KMS-11 (cell line): ENCODE measurements at regions not wholly inside any gene's neighbourhood (a gene's known extent, or its start where the extent isn't known, plus 50 kb on each side); places are given as distances from the start of the nearest gene placed in this dataset.

ENCODE experiments used
- H2AFZ ChIP-seq: fragments of 200-600 bp; sonication (generic); 2 replicates; pipeline ENCODE4 v1.6.1; 2016; ENCODE audit warnings: antibody characterized with exemption, mixed run types, low read depth
- H3K27ac ChIP-seq: fragments of 200-600 bp; sonication (generic); 2 replicates; pipeline ENCODE4 v1.6.1; 2016; ENCODE audit warnings: mild to moderate bottlenecking, mixed run types
- H3K27me3 ChIP-seq: fragments of 200-600 bp; sonication (generic); 2 replicates; pipeline ENCODE4 v1.6.1; 2017; ENCODE audit warnings: mild to moderate bottlenecking, low read depth, mixed run types, moderate library complexity; ENCODE audit not compliant: insufficient read depth
- H3K36me3 ChIP-seq: fragments of 200-600 bp; sonication (generic); 2 replicates; pipeline ENCODE4 v1.6.1; 2017; ENCODE audit warnings: mild to moderate bottlenecking, mixed run types; ENCODE audit not compliant: insufficient read depth
- H3K4me1 ChIP-seq: fragments of 200-600 bp; sonication (generic); 2 replicates; pipeline ENCODE4 v1.6.1; 2016; ENCODE audit warnings: mild to moderate bottlenecking, low read depth, mixed run types; ENCODE audit not compliant: poor library complexity, severe bottlenecking
- H3K4me2 ChIP-seq: fragments of 200-600 bp; sonication (generic); 2 replicates; pipeline ENCODE4 v1.7.0; 2016; ENCODE audit warnings: mild to moderate bottlenecking, mixed run types
- H3K4me3 ChIP-seq: fragments of 200-600 bp; sonication (generic); IDR thresholded peaks from 2 replicates; pipeline ENCODE4 v1.6.1; 2017; ENCODE audit warnings: low read depth, low read length, mixed read lengths; ENCODE audit not compliant: insufficient read depth
- H3K79me2 ChIP-seq: fragments of 200-600 bp; sonication (generic); 2 replicates; pipeline ENCODE4 v1.6.1; 2016; ENCODE audit warnings: low read depth, mixed run types; ENCODE audit not compliant: insufficient read depth
- H3K9ac ChIP-seq: fragments of 200-600 bp; sonication (generic); 2 replicates; pipeline ENCODE4 v1.6.1; 2016; ENCODE audit warnings: mild to moderate bottlenecking, mixed run types
- H4K20me1 ChIP-seq: fragments of 200-600 bp; sonication (generic); 2 replicates; pipeline ENCODE4 v1.6.1; 2016; ENCODE audit warnings: mild to moderate bottlenecking, mixed run types; ENCODE audit not compliant: insufficient read depth
- CTCF ChIP-seq: fragments of 200-600 bp; sonication (generic); conservative IDR thresholded peaks from 2 replicates; pipeline ENCODE4 v1.6.1; 2017; ENCODE audit warnings: low read depth, mild to moderate bottlenecking, antibody characterized with exemption, low read length, moderate library complexity, mixed read lengths

- H3K27me3 ChIP-seq, result no peaks in the 10 kb centered on the region
- H3K79me2 ChIP-seq, result no peaks in the 10 kb centered on the region
- no peaks in the 10 kb centered on the region for H3K36me3 ChIP-seq
- no peak overlapping the region for H3K27ac ChIP-seq
- no peak for TF ChIP-seq CTCF
- no peaks in the 10 kb centered on the region for H4K20me1 ChIP-seq
- no peak overlapping the region for H3K9ac ChIP-seq
- H3K4me2 ChIP-seq, result no peak overlapping the region
- no peak overlapping the region for H3K4me3 ChIP-seq
- no peak overlapping the region for H2AFZ ChIP-seq
- no peaks in the 10 kb centered on the region for H3K4me1 ChIP-seq
Observed at GRCh38 chr2:126208266-126208665, 447.7 kb upstream of the GYPC start.

- Histone ChIP-seq H3K27me3 (no peaks in the 10 kb centered on the region), H3K79me2 (no peaks in the 10 kb centered on the region), H3K4me1 (no peaks in the 10 kb centered on the region), H3K36me3 (no peaks in the 10 kb centered on the region), H3K9ac (no peak overlapping the region), H3K4me3 (no peak overlapping the region), H3K27ac (no peak overlapping the region), H4K20me1 (no peaks in the 10 kb centered on the region), H2AFZ (no peak overlapping the region), H3K4me2 (no peak overlapping the region)
- no peak for TF ChIP-seq CTCF
Observed at GRCh38 chr2:126212735-126213134, 443.2 kb upstream of the GYPC start.

- Histone ChIP-seq H4K20me1 (no peaks in the 10 kb centered on the region), H3K79me2 (no peaks in the 10 kb centered on the region), H3K4me1 (no peaks in the 10 kb centered on the region), H3K36me3 (no peaks in the 10 kb centered on the region), H3K27me3 (no peaks in the 10 kb centered on the region), H3K27ac (no peak overlapping the region), H3K9ac (no peak overlapping the region), H3K4me3 (no peak overlapping the region), H3K4me2 (no peak overlapping the region), H2AFZ (no peak overlapping the region)
- no peak for TF ChIP-seq CTCF
Observed at GRCh38 chr2:126219081-126219480, 436.9 kb upstream of the GYPC start.

GRCh38 chr2:126220331-126220730 is 435.6 kb upstream of the GYPC start:
- H3K4me1 ChIP-seq, result no peaks in the 10 kb centered on the region
- no peaks in the 10 kb centered on the region for H4K20me1 ChIP-seq
- no peak overlapping the region for H3K4me3 ChIP-seq
- TF ChIP-seq CTCF, result no peak
- no peak overlapping the region for H3K27ac ChIP-seq
- H3K79me2 ChIP-seq, result no peaks in the 10 kb centered on the region
- H3K9ac ChIP-seq, result no peak overlapping the region
- H3K4me2 ChIP-seq, result no peak overlapping the region
- no peaks in the 10 kb centered on the region for H3K36me3 ChIP-seq
- H3K27me3 ChIP-seq, result no peaks in the 10 kb centered on the region
- no peak overlapping the region for H2AFZ ChIP-seq

- no peak overlapping the region for H3K4me3 ChIP-seq
- H3K79me2 ChIP-seq, result no peaks in the 10 kb centered on the region
- no peak overlapping the region for H3K4me2 ChIP-seq
- no peak overlapping the region for H3K9ac ChIP-seq
- no peaks in the 10 kb centered on the region for H4K20me1 ChIP-seq
- no peak overlapping the region for H3K27ac ChIP-seq
- H3K4me1 ChIP-seq, result no peaks in the 10 kb centered on the region
- no peaks in the 10 kb centered on the region for H3K27me3 ChIP-seq
- H3K36me3 ChIP-seq, result no peaks in the 10 kb centered on the region
- TF ChIP-seq CTCF, result no peak
- no peak overlapping the region for H2AFZ ChIP-seq
Observed at GRCh38 chr2:126221506-126221905, 434.5 kb upstream of the GYPC start.
